Mesendoderm (in vitro differentiated cells): ENCODE measurements at regions not wholly inside any gene's neighbourhood (a gene's known extent, or its start where the extent isn't known, plus 50 kb on each side); places are given as distances from the start of the nearest gene placed in this dataset.

ENCODE experiments used
- DNase-seq: peaks from one replicate; pipeline ENCODE4 v3.0.0; 2013
- H2AK5ac ChIP-seq: 2 replicates; pipeline ENCODE4 v1.6.1; 2013; ENCODE audit warnings: low read length, inconsistent platforms
- H2BK120ac ChIP-seq: 2 replicates; pipeline ENCODE4 v1.6.1; 2013; ENCODE audit warnings: low read depth, mild to moderate bottlenecking, low read length, moderate library complexity, mixed read lengths
- H2BK15ac ChIP-seq: replicated peaks from 2 replicates; pipeline ENCODE4 v1.6.1; 2013; ENCODE audit warnings: low read depth, mild to moderate bottlenecking, moderate library complexity
- H2BK5ac ChIP-seq: 2 replicates; pipeline ENCODE4 v1.6.1; 2013; ENCODE audit warnings: low read length, inconsistent platforms
- H3K18ac ChIP-seq: 2 replicates; pipeline ENCODE4 v1.6.1; 2013; ENCODE audit warnings: mild to moderate bottlenecking, low read length, mixed read lengths
- H3K23ac ChIP-seq: one replicate; pipeline ENCODE4 v1.6.1; 2013; ENCODE audit warnings: low read length
- H3K27ac ChIP-seq: 2 replicates; pipeline ENCODE4 v1.5.1; 2013; ENCODE audit warnings: low read depth, mild to moderate bottlenecking, inconsistent platforms, low read length, moderate library complexity
- H3K27me3 ChIP-seq: 2 replicates; pipeline ENCODE4 v1.6.1; 2013; ENCODE audit warnings: low read length, control low read depth, mild to moderate bottlenecking, inconsistent platforms; ENCODE audit not compliant: insufficient read depth, poor library complexity
- H3K36me3 ChIP-seq: 2 replicates; pipeline ENCODE4 v1.6.1; 2013; ENCODE audit warnings: low read length, inconsistent platforms; ENCODE audit not compliant: control insufficient read depth, insufficient read depth
- H3K4ac ChIP-seq: one replicate; pipeline ENCODE4 v1.6.1; 2013; ENCODE audit warnings: low read depth, mild to moderate bottlenecking, low read length, moderate library complexity
- H3K4me1 ChIP-seq: 2 replicates; pipeline ENCODE4 v1.6.1; 2013; ENCODE audit warnings: low read depth, low read length, inconsistent platforms; ENCODE audit not compliant: control insufficient read depth
- H3K4me2 ChIP-seq: 2 replicates; pipeline ENCODE4 v1.6.1; 2013; ENCODE audit warnings: low read length
- H3K4me3 ChIP-seq: 2 replicates; pipeline ENCODE4 v1.5.1; 2013; ENCODE audit warnings: mild to moderate bottlenecking, low read length
- H3K56ac ChIP-seq: one replicate; pipeline ENCODE4 v1.6.1; 2013; ENCODE audit warnings: low read length
- H3K79me1 ChIP-seq: 2 replicates; pipeline ENCODE4 v1.6.1; 2013; ENCODE audit warnings: low read length, inconsistent platforms
- H3K79me2 ChIP-seq: 2 replicates; pipeline ENCODE4 v1.6.1; 2013; ENCODE audit warnings: mild to moderate bottlenecking, low read length; ENCODE audit not compliant: control insufficient read depth, insufficient read depth
- H3K9ac ChIP-seq: 2 replicates; pipeline ENCODE4 v1.6.1; 2013; ENCODE audit warnings: low read length, inconsistent platforms
- H4K5ac ChIP-seq: one replicate; pipeline ENCODE4 v1.6.1; 2013; ENCODE audit warnings: low read length
- H4K8ac ChIP-seq: one replicate; pipeline ENCODE4 v1.6.1; 2013; ENCODE audit warnings: low read depth, mild to moderate bottlenecking, control low read depth, low read length, moderate library complexity
- WGBS: extraction: QIAGEN DNeasy Blood & Tissue Kit; methylation state at CpG from one replicate; pipeline ENCODE4 v1.1.7; 2013; ENCODE audit warnings: low lambda C conversion rate, missing lambda C conversion rate; ENCODE audit not compliant: insufficient coverage; ENCODE audit errors: extremely low coverage; 5-methylcytosine and 5-hydroxymethylcytosine counted together

- Histone ChIP-seq H3K36me3 (no peaks in the 10 kb centered on the region), H3K79me1 (no peaks in the 10 kb centered on the region), H3K4me1 (no peaks in the 10 kb centered on the region), H2AK5ac (no peak overlapping the region), H3K23ac (no peak overlapping the region), H3K27ac (no peak overlapping the region), H2BK15ac (no peak overlapping the region), H4K5ac (no peak overlapping the region), H3K56ac (no peak overlapping the region), H3K27me3 (no peaks in the 10 kb centered on the region), H3K9ac (no peak overlapping the region), H4K8ac (no peak overlapping the region), H2BK5ac (no peak overlapping the region), H3K4ac (no peak overlapping the region), H3K4me2 (no peak overlapping the region), H3K18ac (no peak overlapping the region), H3K79me2 (no peaks in the 10 kb centered on the region), H2BK120ac (no peak overlapping the region), H3K4me3 (no peak overlapping the region)
- no peak for DNase-seq
- WGBS, result no CpG with 5 or more reads among the region's 5 CpGs
Measured at GRCh38 chr15:97319291-97319690, 641.2 kb upstream of the ARRDC4 start.

- no peak overlapping the region for H2BK5ac ChIP-seq
- H3K4me3 ChIP-seq, result no peak overlapping the region
- H3K4ac ChIP-seq, result peak overlapping the region; percentile 16
- no peak overlapping the region for H3K23ac ChIP-seq
- H3K27me3 ChIP-seq, result no peaks in the 10 kb centered on the region
- H2AK5ac ChIP-seq, result no peak overlapping the region
- no peaks in the 10 kb centered on the region for H3K4me1 ChIP-seq
- no peak overlapping the region for H4K5ac ChIP-seq
- H3K9ac ChIP-seq, result no peak overlapping the region
- H3K56ac ChIP-seq, result no peak overlapping the region
- H3K79me2 ChIP-seq, result no peaks in the 10 kb centered on the region
- no peak overlapping the region for H3K18ac ChIP-seq
- H3K4me2 ChIP-seq, result no peak overlapping the region
- H2BK120ac ChIP-seq, result no peak overlapping the region
- no peak overlapping the region for H4K8ac ChIP-seq
- DNase-seq, result no peak
- H2BK15ac ChIP-seq, result no peak overlapping the region
- WGBS, result no CpG with 5 or more reads among the region's 2 CpGs
- H3K36me3 ChIP-seq, result no peaks in the 10 kb centered on the region
- no peak overlapping the region for H3K27ac ChIP-seq
- H3K79me1 ChIP-seq, result no peaks in the 10 kb centered on the region
Measured at GRCh38 chr15:97346221-97346620, 614.3 kb upstream of the ARRDC4 start.

- Histone ChIP-seq H4K8ac (no peak overlapping the region), H3K27me3 (no peaks in the 10 kb centered on the region), H2BK15ac (no peak overlapping the region), H2AK5ac (no peak overlapping the region), H3K79me2 (no peaks in the 10 kb centered on the region), H3K4me2 (no peak overlapping the region), H2BK5ac (no peak overlapping the region), H3K4ac (no peak overlapping the region), H3K23ac (no peak overlapping the region), H3K18ac (no peak overlapping the region), H3K27ac (no peak overlapping the region), H3K79me1 (no peaks in the 10 kb centered on the region), H3K36me3 (no peaks in the 10 kb centered on the region), H3K4me3 (no peak overlapping the region), H3K9ac (no peak overlapping the region), H3K56ac (no peak overlapping the region), H2BK120ac (no peak overlapping the region), H4K5ac (no peak overlapping the region), H3K4me1 (no peaks in the 10 kb centered on the region)
- no peak for DNase-seq
- no CpG with 5 or more reads among the region's 4 CpGs for WGBS
Measured at GRCh38 chr15:97350813-97351212, 609.7 kb upstream of the ARRDC4 start.

- no peak overlapping the region for H2BK5ac ChIP-seq
Measured at GRCh38 chr15:97383516-97383915, 577.0 kb upstream of the ARRDC4 start.

GRCh38 chr15:97386940-97387339 lies 573.6 kb upstream of the ARRDC4 start:
- no peak overlapping the region for H3K18ac ChIP-seq
- H3K36me3 ChIP-seq, result no peaks in the 10 kb centered on the region
- DNase-seq, result no peak
- H2BK15ac ChIP-seq, result no peak overlapping the region
- H3K27me3 ChIP-seq, result no peaks in the 10 kb centered on the region
- no peak overlapping the region for H3K27ac ChIP-seq
- no peak overlapping the region for H3K4me2 ChIP-seq
- H3K79me2 ChIP-seq, result no peaks in the 10 kb centered on the region
- no peak overlapping the region for H3K9ac ChIP-seq
- no peak overlapping the region for H3K4ac ChIP-seq
- H2BK5ac ChIP-seq, result no peak overlapping the region
- no peak overlapping the region for H2AK5ac ChIP-seq
- H2BK120ac ChIP-seq, result no peak overlapping the region
- H4K5ac ChIP-seq, result no peak overlapping the region
- H3K56ac ChIP-seq, result no peak overlapping the region
- no CpG with 5 or more reads among the region's 5 CpGs for WGBS
- no peak overlapping the region for H4K8ac ChIP-seq
- no peaks in the 10 kb centered on the region for H3K79me1 ChIP-seq
- no peaks in the 10 kb centered on the region for H3K4me1 ChIP-seq
- no peak overlapping the region for H3K4me3 ChIP-seq
- H3K23ac ChIP-seq, result no peak overlapping the region

More at GRCh38 chr15:97383516-97383915, 577.0 kb upstream of the ARRDC4 start:
- H3K27me3 ChIP-seq, result no peaks in the 10 kb centered on the region
- DNase-seq, result no peak
- no peak overlapping the region for H4K5ac ChIP-seq
- no peak overlapping the region for H3K4me3 ChIP-seq
- H2AK5ac ChIP-seq, result no peak overlapping the region
- no peak overlapping the region for H3K4me2 ChIP-seq
- WGBS, result no CpG with 5 or more reads among the region's 3 CpGs
- H3K79me1 ChIP-seq, result no peaks in the 10 kb centered on the region
- no peak overlapping the region for H3K23ac ChIP-seq
- H4K8ac ChIP-seq, result no peak overlapping the region
- H3K79me2 ChIP-seq, result no peaks in the 10 kb centered on the region
- H3K56ac ChIP-seq, result no peak overlapping the region
- H3K4me1 ChIP-seq, result no peaks in the 10 kb centered on the region
- H3K27ac ChIP-seq, result no peak overlapping the region
- no peak overlapping the region for H2BK120ac ChIP-seq
- H3K18ac ChIP-seq, result no peak overlapping the region
- H3K4ac ChIP-seq, result no peak overlapping the region
- no peaks in the 10 kb centered on the region for H3K36me3 ChIP-seq
- no peak overlapping the region for H3K9ac ChIP-seq
- H2BK15ac ChIP-seq, result no peak overlapping the region

GRCh38 chr15:97401195-97401594 lies 559.3 kb upstream of the ARRDC4 start:
- H2BK5ac ChIP-seq, result no peak overlapping the region
- H2BK120ac ChIP-seq, result no peak overlapping the region
- H3K4ac ChIP-seq, result no peak overlapping the region
- H3K9ac ChIP-seq, result no peak overlapping the region
- no peak overlapping the region for H3K18ac ChIP-seq
- no peaks in the 10 kb centered on the region for H3K36me3 ChIP-seq
- H3K56ac ChIP-seq, result no peak overlapping the region
- DNase-seq, result no peak
- no peaks in the 10 kb centered on the region for H3K79me1 ChIP-seq
- H3K27ac ChIP-seq, result no peak overlapping the region
- H3K27me3 ChIP-seq, result no peaks in the 10 kb centered on the region
- H3K79me2 ChIP-seq, result no peaks in the 10 kb centered on the region
- no peak overlapping the region for H2BK15ac ChIP-seq
- H4K8ac ChIP-seq, result no peak overlapping the region
- no peak overlapping the region for H3K23ac ChIP-seq
- no CpG with 5 or more reads among the region's 4 CpGs for WGBS
- H3K4me1 ChIP-seq, result no peaks in the 10 kb centered on the region
- H3K4me3 ChIP-seq, result no peak overlapping the region
- H2AK5ac ChIP-seq, result no peak overlapping the region
- H3K4me2 ChIP-seq, result no peak overlapping the region
- H4K5ac ChIP-seq, result no peak overlapping the region
